ENCODE measurements at regions not wholly inside any gene's neighbourhood (a gene's known extent, or its start where the extent isn't known, plus 50 kb on each side); places are given as distances from the start of the nearest gene placed in this dataset.

DNA sequence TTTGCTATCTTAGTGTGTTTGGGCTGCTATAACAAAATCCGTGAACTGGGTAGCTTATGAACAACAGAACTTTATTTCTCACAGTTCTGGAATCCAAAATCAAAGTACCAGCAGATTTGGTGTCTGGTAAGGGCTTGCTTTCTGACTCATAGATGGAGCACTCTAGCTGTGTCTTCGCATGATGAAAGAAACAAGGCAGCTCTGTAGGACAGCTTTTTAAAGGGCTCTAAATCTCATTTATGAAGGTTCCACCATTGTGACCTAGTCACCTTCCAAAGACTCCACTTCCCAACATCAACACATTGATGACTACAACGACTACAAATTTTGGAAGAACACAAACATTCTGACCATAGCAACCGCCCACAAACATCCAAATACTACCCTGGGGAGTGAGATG, 158.6 kb upstream of the LCORL start:
- TF ChIP-seq, protein P1, sequence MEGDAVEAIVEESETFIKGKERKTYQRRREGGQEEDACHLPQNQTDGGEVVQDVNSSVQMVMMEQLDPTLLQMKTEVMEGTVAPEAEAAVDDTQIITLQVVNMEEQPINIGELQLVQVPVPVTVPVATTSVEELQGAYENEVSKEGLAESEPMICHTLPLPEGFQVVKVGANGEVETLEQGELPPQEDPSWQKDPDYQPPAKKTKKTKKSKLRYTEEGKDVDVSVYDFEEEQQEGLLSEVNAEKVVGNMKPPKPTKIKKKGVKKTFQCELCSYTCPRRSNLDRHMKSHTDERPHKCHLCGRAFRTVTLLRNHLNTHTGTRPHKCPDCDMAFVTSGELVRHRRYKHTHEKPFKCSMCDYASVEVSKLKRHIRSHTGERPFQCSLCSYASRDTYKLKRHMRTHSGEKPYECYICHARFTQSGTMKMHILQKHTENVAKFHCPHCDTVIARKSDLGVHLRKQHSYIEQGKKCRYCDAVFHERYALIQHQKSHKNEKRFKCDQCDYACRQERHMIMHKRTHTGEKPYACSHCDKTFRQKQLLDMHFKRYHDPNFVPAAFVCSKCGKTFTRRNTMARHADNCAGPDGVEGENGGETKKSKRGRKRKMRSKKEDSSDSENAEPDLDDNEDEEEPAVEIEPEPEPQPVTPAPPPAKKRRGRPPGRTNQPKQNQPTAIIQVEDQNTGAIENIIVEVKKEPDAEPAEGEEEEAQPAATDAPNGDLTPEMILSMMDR (conservative IDR thresholded peaks at IDR 0.05): no peak
- no peak for TF ChIP-seq EZH2 (IDR thresholded peaks at IDR 0.05; ENCODE audit: low read depth)

Measured in PC-9 (cell line).